Endothelial cell of umbilical vein (primary cell): ENCODE measurements at regions not wholly inside any gene's neighbourhood (a gene's known extent, or its start where the extent isn't known, plus 50 kb on each side); places are given as distances from the start of the nearest gene placed in this dataset.

Experiments used
- BruUV-seq: library from RNA; stranded (reverse); fragments of 400-500 nt; replicated peaks from 2 replicates; lab custom pipeline; 2021; lab: Mats Ljungman, UMichigan
- CTCF ChIA-PET: fragments of 300-600, 350-600 bp; sonication (Branson Sonifier 250); formaldehyde crosslinking; loops from one replicate; lab custom pipeline; 2021; ENCODE audit warnings: antibody characterized with exemption, inconsistent platforms; lab: Charles Lee
- POLR2A ChIA-PET: fragments of 300-600, 350-600 bp; sonication (Branson Sonifier 250); formaldehyde crosslinking; loops from one replicate; lab custom pipeline; 2021; ENCODE audit warnings: antibody characterized with exemption, inconsistent platforms; lab: Charles Lee
- DNase-seq: peaks from one replicate; pipeline ENCODE4 v3.0.0-alpha.2; 2011; ENCODE audit warnings: low read depth, low spot score
- FAIRE-seq: peaks from 2 replicates; lab custom pipeline; 2011; peaks lifted over from hg19 to GRCh38; lab: Jason Lieb, UNC
- H2AFZ ChIP-seq: 2 replicates; pipeline ENCODE4 v1.6.0; 2012; ENCODE audit warnings: low read depth, low read length, control low read depth, inconsistent platforms
- H3K27ac ChIP-seq: 2 replicates; pipeline ENCODE4 v1.5.1; 2011; ENCODE audit warnings: low read depth, mild to moderate bottlenecking, control low read depth, low read length, moderate library complexity; ENCODE audit not compliant: insufficient read depth
- H3K27me3 ChIP-seq, 2 experiments: 2 replicates each; pipeline versions ENCODE4 v1.6.0 to v1.6.1; 2011; ENCODE audit warnings: low read length in 2 of 2, mixed read lengths in 1 of 2; ENCODE audit not compliant: control insufficient read depth in 2 of 2, insufficient read depth in 2 of 2
- H3K36me3 ChIP-seq, 2 experiments: 2 replicates in 1 of 2; 3 replicates in 1 of 2; pipeline ENCODE4 v1.5.1; 2011; ENCODE audit warnings: low read length in 2 of 2, mild to moderate bottlenecking in 1 of 2, moderate library complexity in 1 of 2; ENCODE audit not compliant: control insufficient read depth in 2 of 2, insufficient read depth in 2 of 2; ENCODE audit errors: extremely low read depth in 1 of 2
- H3K4me1 ChIP-seq: 3 replicates; pipeline ENCODE4 v1.5.1; 2011; ENCODE audit warnings: mild to moderate bottlenecking, low read length; ENCODE audit not compliant: control insufficient read depth, insufficient read depth; ENCODE audit errors: extremely low read depth
- H3K4me2 ChIP-seq: 2 replicates; pipeline ENCODE4 v1.6.1; 2011; ENCODE audit warnings: low read length, control low read depth, mixed read lengths; ENCODE audit not compliant: insufficient read depth
- H3K4me3 ChIP-seq, 3 experiments: fragments of 200-600 bp in 1 of 3; sonication (generic), shearing (Covaris generic) in 1 of 3; replicated peaks in 1 of 3; 2 replicates each; pipeline ENCODE4 v1.5.1; 2011 to 2016; ENCODE audit warnings: control low read depth in 3 of 3, low read length in 3 of 3, mild to moderate bottlenecking in 2 of 3, inconsistent platforms in 1 of 3, low read depth in 1 of 3, moderate library complexity in 1 of 3; ENCODE audit not compliant: insufficient read depth in 1 of 3
- H3K79me2 ChIP-seq: 2 replicates; pipeline ENCODE4 v1.6.0; 2012; ENCODE audit warnings: low read length, inconsistent platforms; ENCODE audit not compliant: control insufficient read depth, insufficient read depth
- H3K9ac ChIP-seq: replicated peaks from 2 replicates; pipeline ENCODE3; 2011; ENCODE audit warnings: low read length, control low read depth; ENCODE audit not compliant: insufficient read depth; ENCODE audit errors: extremely low read depth
- H3K9me1 ChIP-seq: replicated peaks from 3 replicates; pipeline ENCODE4 v1.6.0; 2011; ENCODE audit warnings: mild to moderate bottlenecking, low read length; ENCODE audit not compliant: control insufficient read depth, insufficient read depth; ENCODE audit errors: extremely low read depth
- H3K9me3 ChIP-seq: replicated peaks from 2 replicates; pipeline ENCODE4 v1.5.1; 2012; ENCODE audit warnings: low read length, inconsistent platforms; ENCODE audit not compliant: control insufficient read depth, insufficient read depth
- H4K20me1 ChIP-seq: replicated peaks from 2 replicates; pipeline ENCODE3; 2011; ENCODE audit warnings: mild to moderate bottlenecking, low read length; ENCODE audit not compliant: control insufficient read depth, insufficient read depth; ENCODE audit errors: extremely low read depth
- CTCF ChIP-seq, 2 donors: IDR thresholded peaks; 1 replicate in 1 of 2; 2 replicates in 1 of 2; pipeline ENCODE4 v1.5.1; 2011; ENCODE audit warnings: low read length in 2 of 2, mild to moderate bottlenecking in 2 of 2, moderate library complexity in 2 of 2, control low read depth in 1 of 2, inconsistent platforms in 1 of 2, low read depth in 1 of 2; ENCODE audit not compliant: insufficient read depth in 1 of 2; ENCODE audit errors: extremely low read depth in 1 of 2
- EZH2 ChIP-seq: IDR thresholded peaks from 2 replicates; pipeline ENCODE4 v1.6.1; 2012; ENCODE audit warnings: borderline replicate concordance, low read depth, mild to moderate bottlenecking, moderate library complexity, low read length, inconsistent platforms; ENCODE audit not compliant: severe bottlenecking
- FOS ChIP-seq: IDR thresholded peaks from 2 replicates; pipeline ENCODE4 v1.6.1; 2011; ENCODE audit warnings: mild to moderate bottlenecking, low read length, moderate library complexity, borderline replicate concordance; ENCODE audit not compliant: insufficient read depth
- GATA2 ChIP-seq: IDR thresholded peaks from 2 replicates; pipeline ENCODE4 v1.7.0; 2011; ENCODE audit warnings: low read depth, mild to moderate bottlenecking, moderate library complexity, mixed read lengths, low read length; ENCODE audit not compliant: insufficient read length, insufficient read depth
- JUN ChIP-seq: IDR thresholded peaks from 2 replicates; pipeline ENCODE4 v1.6.1; 2011; ENCODE audit warnings: borderline replicate concordance, low read depth; ENCODE audit not compliant: insufficient read length, insufficient read depth
- MAX ChIP-seq: IDR thresholded peaks from 2 replicates; pipeline ENCODE4 v1.6.1; 2011; ENCODE audit not compliant: insufficient read depth, insufficient read length
- MYC ChIP-seq: IDR thresholded peaks from one replicate; pipeline ENCODE4 v1.6.1; 2011; ENCODE audit warnings: mild to moderate bottlenecking, low read depth, low read length
- POLR2A ChIP-seq: IDR thresholded peaks from 2 replicates; pipeline ENCODE4 v1.6.1; 2012; ENCODE audit warnings: low read depth, mild to moderate bottlenecking, control low read depth, low read length
- POLR2AphosphoS5 ChIP-seq: IDR thresholded peaks from 2 replicates; pipeline ENCODE4 v1.6.1; 2012; ENCODE audit warnings: low read depth, mild to moderate bottlenecking, control low read depth, low read length, moderate library complexity; ENCODE audit not compliant: insufficient read depth
- dilution Hi-C: fragments of 300-500 bp; cut with MboI; formaldehyde crosslinking; loops from one replicate; pipeline ENCODE4 v1.15.0; 2019; ENCODE audit warnings: low sequenced_read_pairs; ENCODE audit not compliant: extremely low pct_ligation_motif_present
- intact Hi-C: fragments of 100-400 bp; cut with micrococcal nuclease; formaldehyde crosslinking; loops from one replicate; pipeline ENCODE4 v1.10.0; 2022

DNA sequence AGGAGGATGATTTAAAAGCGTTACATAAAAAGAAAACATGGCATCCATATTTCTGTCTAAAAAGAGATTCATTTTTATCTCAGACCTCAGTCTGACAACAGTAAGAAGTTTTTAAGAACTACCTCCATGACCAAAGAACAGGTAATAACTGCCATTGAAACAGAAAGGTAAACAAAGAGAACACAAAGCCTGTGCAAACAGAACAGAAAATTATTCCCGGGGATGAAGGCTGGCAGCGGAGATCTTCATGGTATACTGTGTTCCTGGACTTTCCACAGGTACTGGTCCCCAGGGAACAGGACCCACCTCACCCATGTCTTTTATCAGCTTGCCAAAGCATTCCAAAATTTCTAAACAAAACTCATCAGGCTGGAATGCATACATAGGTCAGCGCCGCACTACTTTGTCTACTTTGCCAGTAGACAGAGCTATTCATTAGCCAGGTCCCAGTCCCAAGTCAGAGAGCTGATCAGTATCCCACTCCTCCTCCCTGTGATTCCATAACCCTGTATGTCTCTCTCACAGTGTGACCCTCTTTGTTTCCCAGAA, 277.3 kb downstream of the MBD2 start:
- ChIA-PET CTCF (no interaction called here), POLR2A (no interaction called here)

GRCh38 chr18:53946594-53946993, 277.9 kb downstream of the MBD2 start:
- Histone ChIP-seq H3K27ac (no peak overlapping the region), H3K4me3 (no peak overlapping the region), H3K9me1 (no peaks in the 10 kb centered on the region), H3K36me3 (no peaks in the 10 kb centered on the region), H2AFZ (no peak overlapping the region), H3K4me1 (no peaks in the 10 kb centered on the region), H3K9ac (no peak overlapping the region), H3K9me3 (no peaks in the 10 kb centered on the region), H3K27me3 (no peaks in the 10 kb centered on the region), H3K79me2 (no peaks in the 10 kb centered on the region), H3K4me2 (no peak overlapping the region), H4K20me1 (no peaks in the 10 kb centered on the region)
- no peak for FAIRE-seq
- no TSS peak for BruUV-seq
- dilution Hi-C loops (no loop called here), intact Hi-C loops (no loop called here)
- TF ChIP-seq GATA2, result no peak
- TF ChIP-seq MYC, result no peak
- no peak for TF ChIP-seq MAX
- TF ChIP-seq POLR2AphosphoS5, result no peak
- TF ChIP-seq FOS, result no peak
- no peak for TF ChIP-seq EZH2
- TF ChIP-seq JUN, result no peak
- TF ChIP-seq CTCF (IDR thresholded peaks at IDR 0.05; ENCODE audit: extremely low read depth in 1 of 2, insufficient read depth in 1 of 2, low read depth in 1 of 2, low read length in 2 of 2), result no peak
- no peak for TF ChIP-seq POLR2A
- ChIA-PET POLR2A (no interaction called here), CTCF (no interaction called here)
- DNase-seq, result no peak

More for the DNA sequence above, 277.3 kb downstream of the MBD2 start:
- no peaks in the 10 kb centered on the region for H3K4me1 ChIP-seq
- no peak for DNase-seq
- no peaks in the 10 kb centered on the region for H3K27me3 ChIP-seq
- no peak overlapping the region for H3K27ac ChIP-seq
- no peaks in the 10 kb centered on the region for H3K79me2 ChIP-seq
- no peaks in the 10 kb centered on the region for H3K9me1 ChIP-seq
- TF ChIP-seq EZH2, result no peak
- no peak for TF ChIP-seq POLR2A
- TF ChIP-seq JUN, result no peak
- no peak for TF ChIP-seq MAX
- TF ChIP-seq GATA2, result no peak
- no peak overlapping the region for H3K4me2 ChIP-seq
- dilution Hi-C loops, result no loop called here
- H3K36me3 ChIP-seq, result no peaks in the 10 kb centered on the region
- no peak overlapping the region for H2AFZ ChIP-seq
- intact Hi-C loops, result no loop called here
- H3K9me3 ChIP-seq, result no peaks in the 10 kb centered on the region
- no peak overlapping the region for H3K9ac ChIP-seq
- no peak overlapping the region for H3K4me3 ChIP-seq
- no peak for FAIRE-seq
- BruUV-seq, result no TSS peak
- H4K20me1 ChIP-seq, result no peaks in the 10 kb centered on the region
